Bronchial epithelial cell (primary cell): ENCODE measurements at regions not wholly inside any gene's neighbourhood (a gene's known extent, or its start where the extent isn't known, plus 50 kb on each side); places are given as distances from the start of the nearest gene placed in this dataset.
"Not testable (repeated sequence)": the region's sequence is repeated elsewhere in the genome, so short reads cannot be mapped to it uniquely, and the experiment has no call there.

Experiments used
- DNase-seq: peaks from one replicate; pipeline ENCODE4 v3.0.0-alpha.2; 2010; ENCODE audit warnings: low read depth
- FAIRE-seq: peaks from 2 replicates; lab custom pipeline; 2011; peaks lifted over from hg19 to GRCh38; lab: Jason Lieb, UNC
- H3K27me3 ChIP-seq: 2 replicates; pipeline ENCODE4 v1.5.1; 2011; ENCODE audit warnings: low read length; ENCODE audit not compliant: control insufficient read depth, insufficient read depth
- H3K36me3 ChIP-seq: 2 replicates; pipeline ENCODE4 v1.5.1; 2011; ENCODE audit warnings: low read length; ENCODE audit not compliant: control insufficient read depth, insufficient read depth
- H3K4me3 ChIP-seq: 2 replicates; pipeline ENCODE4 v1.5.1; 2011; ENCODE audit warnings: mild to moderate bottlenecking, low read depth, low read length, control low read depth
- CTCF ChIP-seq: IDR thresholded peaks from 2 replicates; pipeline ENCODE4 v1.5.1; 2011; ENCODE audit warnings: mild to moderate bottlenecking, moderate library complexity, low read length, control low read depth, inconsistent platforms; ENCODE audit not compliant: insufficient read depth, severe bottlenecking

- no peak for FAIRE-seq
- DNase-seq, result peak; percentile 62
- no peak for TF ChIP-seq CTCF
Measured at GRCh38 chr1:224558904-224559303, 57.2 kb upstream of the CNIH3 start.

DNA sequence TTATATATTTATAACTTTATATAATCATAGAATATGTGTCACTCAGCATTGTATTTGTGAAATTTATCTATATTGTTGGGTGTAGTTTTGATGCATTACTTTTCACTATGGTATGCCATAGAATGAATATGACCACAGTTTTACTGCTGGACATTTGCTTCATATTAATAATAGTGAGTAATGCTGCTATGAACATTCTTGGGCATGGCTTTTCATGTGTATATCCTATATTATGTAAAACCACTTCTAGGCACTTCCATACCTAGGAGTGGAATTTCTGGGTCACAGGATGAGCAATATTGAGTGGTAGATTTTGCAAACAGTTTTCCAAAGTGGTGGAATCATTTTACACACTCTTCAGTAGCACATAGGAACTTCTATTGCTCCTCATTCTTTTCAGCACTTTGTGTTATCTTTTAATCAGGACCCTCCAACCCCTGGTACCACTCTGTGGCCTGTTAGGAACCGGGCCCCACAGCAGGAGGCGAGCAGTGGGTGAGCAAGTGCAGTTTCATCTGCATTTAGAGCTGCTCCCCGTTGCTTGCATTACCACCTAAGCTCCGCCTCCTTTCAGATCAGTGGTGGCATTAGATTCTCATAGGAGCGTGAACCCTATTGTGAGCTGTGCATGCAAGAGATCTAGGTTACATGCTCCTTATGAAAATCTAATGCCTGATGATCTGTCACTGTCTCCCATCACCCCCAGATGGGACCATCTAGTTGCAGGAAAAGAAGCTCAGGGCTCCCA lies 56.0 kb upstream of the CNIH3 start:
- no peak for TF ChIP-seq CTCF
- no peaks in the 10 kb centered on the region for H3K27me3 ChIP-seq
- peak; percentile 79 for DNase-seq
- no peaks in the 10 kb centered on the region for H3K36me3 ChIP-seq
- no peak for FAIRE-seq
- no peak overlapping the region for H3K4me3 ChIP-seq

More at GRCh38 chr1:224558904-224559303, 57.2 kb upstream of the CNIH3 start:
- Histone ChIP-seq H3K36me3 (no peaks in the 10 kb centered on the region), H3K27me3 (no peaks in the 10 kb centered on the region), H3K4me3 (no peak overlapping the region)

DNA sequence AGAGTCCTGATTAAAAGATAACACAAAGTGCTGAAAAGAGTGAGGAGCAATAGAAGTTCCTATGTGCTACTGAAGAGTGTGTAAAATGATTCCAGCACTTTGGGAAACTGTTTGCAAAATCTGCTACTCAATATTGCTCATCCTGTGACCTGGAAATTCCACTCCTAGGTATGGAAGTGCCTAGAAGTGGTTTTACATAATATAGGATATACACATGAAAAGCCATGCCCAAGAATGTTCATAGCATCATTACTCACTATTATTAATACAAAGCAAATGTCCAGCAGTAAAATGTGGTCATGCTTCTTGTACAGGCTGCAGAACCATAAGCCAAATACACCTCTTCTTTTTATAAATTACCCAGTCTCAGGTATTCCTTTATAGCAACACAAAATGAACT lies 53.2 kb upstream of the CNIH3 start:
- not testable (repeated sequence) for FAIRE-seq, H3K27me3 ChIP-seq, H3K36me3 ChIP-seq, H3K4me3 ChIP-seq
- peak; percentile 72 for DNase-seq

DNA sequence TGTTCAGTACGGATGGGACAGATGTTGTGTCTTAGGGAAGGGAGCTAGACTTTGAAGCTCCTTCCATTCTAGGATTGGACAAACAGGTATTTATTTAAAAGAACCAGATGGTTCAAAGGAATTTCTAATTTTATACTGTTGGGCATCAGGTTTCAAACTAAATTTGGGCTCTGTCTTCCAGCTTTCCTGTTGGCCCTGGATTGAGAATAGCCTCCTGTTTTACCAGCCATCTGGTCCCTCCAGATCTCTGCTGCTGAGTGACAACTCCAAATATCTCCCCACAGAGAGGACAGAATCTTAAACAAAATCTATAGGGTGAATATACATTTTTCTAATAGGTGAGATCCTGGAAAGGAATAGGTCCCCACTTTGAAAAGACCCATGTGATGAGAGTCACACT lies 52.5 kb upstream of the CNIH3 start:
- no peaks in the 10 kb centered on the region for H3K36me3 ChIP-seq
- H3K4me3 ChIP-seq, result no peak overlapping the region
- no peak for FAIRE-seq
- no peaks in the 10 kb centered on the region for H3K27me3 ChIP-seq
- DNase-seq, result no peak
- no peak for TF ChIP-seq CTCF

DNA sequence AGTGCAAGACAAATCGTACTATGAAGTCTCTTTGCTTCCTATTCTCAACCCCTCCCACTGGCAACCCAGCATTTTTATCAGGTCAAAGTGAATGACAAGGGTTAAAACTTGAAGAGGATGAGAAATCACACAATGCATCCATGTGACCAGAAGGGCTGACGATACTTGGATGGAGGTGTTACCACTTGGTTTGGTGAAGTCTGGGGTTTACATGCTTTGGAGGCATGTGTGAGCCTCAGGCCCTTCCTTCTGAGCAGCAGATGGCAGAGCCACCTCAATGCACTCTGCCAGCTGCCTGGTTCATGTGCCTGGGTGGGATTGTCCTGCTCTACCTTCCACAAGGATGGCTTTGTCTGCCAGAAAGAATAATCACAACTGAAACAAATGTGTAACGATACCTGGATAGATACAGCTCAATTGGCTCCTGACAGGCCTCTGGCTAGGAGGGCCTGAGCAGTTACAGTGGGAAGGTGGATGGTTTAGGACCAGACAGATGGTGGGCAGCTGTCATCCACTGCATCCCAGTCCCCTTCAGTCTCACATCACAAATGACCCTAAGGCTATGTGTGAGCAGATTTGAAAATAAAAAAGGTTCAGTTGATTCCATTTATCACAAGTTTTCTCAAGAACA lies 51.5 kb upstream of the CNIH3 start:
- DNase-seq (no peak), FAIRE-seq (no peak)
- Histone ChIP-seq H3K36me3 (no peaks in the 10 kb centered on the region), H3K4me3 (no peak overlapping the region), H3K27me3 (no peaks in the 10 kb centered on the region)
- TF ChIP-seq CTCF, result no peak

- Histone ChIP-seq H3K36me3 (no peaks in the 10 kb centered on the region), H3K27me3 (no peaks in the 10 kb centered on the region), H3K4me3 (no peak overlapping the region)
- DNase-seq (peak; percentile 97), FAIRE-seq (peak; percentile 23)
- TF ChIP-seq CTCF, result no peak
Measured at GRCh38 chr1:224565186-224565585, 50.9 kb upstream of the CNIH3 start.
